GM18505 (cell line): ENCODE measurements at regions not wholly inside any gene's neighbourhood (a gene's known extent, or its start where the extent isn't known, plus 50 kb on each side); places are given as distances from the start of the nearest gene placed in this dataset.

Source experiments
- ATAC-seq: cut with Tn5 transposase; IDR thresholded peaks from one replicate; pipeline ENCODE4 v1.9.1; 2021; ENCODE audit not compliant: unreplicated experiment
- POLR2A ChIP-seq: IDR thresholded peaks from 4 replicates; pipeline ENCODE4 v1.6.1; 2011; ENCODE audit warnings: borderline replicate concordance; ENCODE audit not compliant: insufficient read depth, insufficient read length; ENCODE audit errors: extremely low read depth

GRCh38 chr3:106566277-106566676, 697.5 kb upstream of the CBLB start:
- TF ChIP-seq POLR2A, result no peak
- ATAC-seq, result peak; percentile 95

- no peak for ATAC-seq
- no peak for TF ChIP-seq POLR2A
These were observed 701.6 kb upstream of the CBLB start for GRCh38 chr3:106570426-106570825.

- TF ChIP-seq POLR2A, result no peak
- ATAC-seq, result no peak
These were observed 704.8 kb upstream of the CBLB start for GRCh38 chr3:106573605-106574004.

GRCh38 chr3:106575029-106575428, 706.2 kb upstream of the CBLB start:
- TF ChIP-seq POLR2A, result no peak

GRCh38 chr3:106577241-106577640, 708.4 kb upstream of the CBLB start:
- TF ChIP-seq POLR2A, result no peak
- no peak for ATAC-seq

More at GRCh38 chr3:106575029-106575428, 706.2 kb upstream of the CBLB start:
- no peak for ATAC-seq

- ATAC-seq, result no peak
- TF ChIP-seq POLR2A, result no peak
These were observed 710.1 kb upstream of the CBLB start for GRCh38 chr3:106578911-106579310.

GRCh38 chr3:106582151-106582550, 713.3 kb upstream of the CBLB start:
- ATAC-seq, result no peak
- no peak for TF ChIP-seq POLR2A

- no peak for ATAC-seq
These were observed 718.7 kb upstream of the CBLB start for GRCh38 chr3:106587551-106587950.

GRCh38 chr3:106588739-106589138, 719.9 kb upstream of the CBLB start:
- no peak for TF ChIP-seq POLR2A
- no peak for ATAC-seq

More at GRCh38 chr3:106587551-106587950, 718.7 kb upstream of the CBLB start:
- no peak for TF ChIP-seq POLR2A

GRCh38 chr3:106589311-106589942, 720.6 kb upstream of the CBLB start:
- no peak for TF ChIP-seq POLR2A
- no peak for ATAC-seq

- no peak for TF ChIP-seq POLR2A
- no peak for ATAC-seq
These were observed 721.4 kb upstream of the CBLB start for GRCh38 chr3:106590216-106590615.

GRCh38 chr3:106593381-106593780, 724.6 kb upstream of the CBLB start:
- no peak for TF ChIP-seq POLR2A

GRCh38 chr3:106609666-106610301, 741.0 kb upstream of the CBLB start:
- no peak for TF ChIP-seq POLR2A
- ATAC-seq, result peak; percentile 95

More at GRCh38 chr3:106593381-106593780, 724.6 kb upstream of the CBLB start:
- no peak for ATAC-seq

- no peak for TF ChIP-seq POLR2A
- ATAC-seq, result no peak
These were observed 741.6 kb upstream of the CBLB start for GRCh38 chr3:106610362-106610959.

- TF ChIP-seq POLR2A, result no peak
- no peak for ATAC-seq
These were observed 742.3 kb upstream of the CBLB start for GRCh38 chr3:106611116-106611515.

- ATAC-seq, result no peak
- no peak for TF ChIP-seq POLR2A
These were observed 743.0 kb upstream of the CBLB start for GRCh38 chr3:106611841-106612240.
